Activated CD8-positive, alpha-beta T cell treated with anti-CD3 and anti-CD28 coated beads for 36 hours (primary cell): ENCODE measurements at regions not wholly inside any gene's neighbourhood (a gene's known extent, or its start where the extent isn't known, plus 50 kb on each side); places are given as distances from the start of the nearest gene placed in this dataset.

Experiments used
- ATAC-seq: fragments of 200-7000 bp; cut with Tn5 transposase; one replicate; pipeline ENCODE4 v1.10.0; 2021; ENCODE audit warnings: mild to moderate bottlenecking, moderate library complexity
- CTCF ChIA-PET: fragments of 350-600 bp; sonication (Branson Sonifier 250); formaldehyde crosslinking; loops from one replicate; lab custom pipeline; 2021; ENCODE audit warnings: antibody characterized with exemption; lab: Charles Lee
- POLR2A ChIA-PET: fragments of 350-600 bp; sonication (Branson Sonifier 250); formaldehyde crosslinking; loops from one replicate; lab custom pipeline; 2021; ENCODE audit warnings: antibody characterized with exemption; lab: Charles Lee
- DNase-seq: peaks from one replicate; pipeline ENCODE4 v3.0.0-alpha.2; 2020
- H3K27ac Mint-ChIP-seq: one replicate; pipeline ENCODE4 v1.8.0; 2021; ENCODE audit warnings: mild to moderate bottlenecking, mixed read lengths
- H3K27me3 Mint-ChIP-seq: one replicate; pipeline ENCODE4 v1.8.0; 2021; ENCODE audit warnings: mixed read lengths
- H3K36me3 Mint-ChIP-seq: one replicate; pipeline ENCODE4 v1.8.0; 2021; ENCODE audit warnings: low read depth, mixed read lengths
- H3K4me1 Mint-ChIP-seq: one replicate; pipeline ENCODE4 v1.8.0; 2021; ENCODE audit warnings: low read depth, mixed read lengths
- H3K4me3 Mint-ChIP-seq: one replicate; pipeline ENCODE4 v1.8.0; 2021; ENCODE audit warnings: mild to moderate bottlenecking, moderate library complexity, mixed read lengths
- H3K9me3 Mint-ChIP-seq: one replicate; pipeline ENCODE4 v1.8.0; 2021; ENCODE audit warnings: mixed read lengths
- CTCF ChIP-seq: fragments of 200-600 bp; IDR thresholded peaks from one replicate; pipeline ENCODE4 v1.8.0; 2022; ENCODE audit warnings: antibody characterized with exemption, mild to moderate bottlenecking
- intact Hi-C: fragments of 100-400 bp; cut with micrococcal nuclease; formaldehyde crosslinking; loops from one replicate; pipeline ENCODE4 v1.10.0; 2022

GRCh38 chr3:145649368-145649887 is 511.6 kb downstream of the PLOD2 start:
- no peaks in the 10 kb centered on the region for H3K36me3 Mint-ChIP-seq
- no peaks in the 10 kb centered on the region for H3K27me3 Mint-ChIP-seq
- POLR2A ChIA-PET = no interaction called here
- CTCF ChIA-PET = no interaction called here
- H3K9me3 Mint-ChIP-seq = peaks cover 6% of the 10 kb centered on the region
- H3K27ac Mint-ChIP-seq = no peak overlapping the region
- ATAC-seq (no peak), DNase-seq (no peak)
- intact Hi-C loops = no loop called here
- TF ChIP-seq CTCF = no peak
- no peaks in the 10 kb centered on the region for H3K4me1 Mint-ChIP-seq
- H3K4me3 Mint-ChIP-seq = no peak overlapping the region

DNA sequence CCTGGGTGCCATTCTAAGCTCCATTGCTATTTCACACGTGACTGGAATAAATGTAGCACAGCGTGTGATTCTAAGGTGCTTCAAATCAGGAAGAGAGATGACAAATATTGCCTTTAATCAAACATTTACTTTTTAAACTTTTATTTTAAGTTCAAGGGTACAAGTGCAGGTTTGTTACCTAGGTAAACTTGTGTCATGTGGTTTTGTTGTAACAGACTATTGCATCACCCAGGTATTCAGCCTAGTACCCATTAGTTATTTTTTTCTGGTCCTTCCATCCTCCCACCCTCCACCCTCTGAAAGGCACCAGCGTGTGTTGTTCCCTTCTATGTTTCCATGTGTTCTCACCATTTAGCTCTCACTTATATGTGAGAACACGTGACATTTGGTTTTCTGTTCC is 510.8 kb downstream of the PLOD2 start:
- ATAC-seq (no peak), DNase-seq (no peak)
- no peak for TF ChIP-seq CTCF
- Mint-ChIP-seq H3K4me3 (no peak overlapping the region), H3K27ac (no peak overlapping the region), H3K4me1 (no peaks in the 10 kb centered on the region), H3K27me3 (no peaks in the 10 kb centered on the region), H3K9me3 (peaks cover 6% of the 10 kb centered on the region), H3K36me3 (no peaks in the 10 kb centered on the region)
- POLR2A ChIA-PET = no interaction called here
- CTCF ChIA-PET = no interaction called here
- intact Hi-C loops = no loop called here

GRCh38 chr3:145671121-145671520 is 489.9 kb downstream of the PLOD2 start:
- Mint-ChIP-seq H3K4me3 (no peak overlapping the region), H3K27ac (no peak overlapping the region), H3K9me3 (peaks cover 3% of the 10 kb centered on the region), H3K27me3 (no peaks in the 10 kb centered on the region), H3K36me3 (no peaks in the 10 kb centered on the region), H3K4me1 (no peaks in the 10 kb centered on the region)
- TF ChIP-seq CTCF = no peak
- ChIA-PET POLR2A (no interaction called here), CTCF (no interaction called here)
- no peak for ATAC-seq
- no peak for DNase-seq
- intact Hi-C loops = no loop called here

GRCh38 chr3:145673838-145674237 is 487.1 kb downstream of the PLOD2 start:
- no peak for TF ChIP-seq CTCF
- no peak for ATAC-seq
- Mint-ChIP-seq H3K4me3 (no peak overlapping the region), H3K27ac (no peak overlapping the region), H3K4me1 (no peaks in the 10 kb centered on the region), H3K36me3 (no peaks in the 10 kb centered on the region), H3K9me3 (no peaks in the 10 kb centered on the region), H3K27me3 (no peaks in the 10 kb centered on the region)
- ChIA-PET CTCF (no interaction called here), POLR2A (no interaction called here)
- intact Hi-C loops = no loop called here
- no peak for DNase-seq

DNA sequence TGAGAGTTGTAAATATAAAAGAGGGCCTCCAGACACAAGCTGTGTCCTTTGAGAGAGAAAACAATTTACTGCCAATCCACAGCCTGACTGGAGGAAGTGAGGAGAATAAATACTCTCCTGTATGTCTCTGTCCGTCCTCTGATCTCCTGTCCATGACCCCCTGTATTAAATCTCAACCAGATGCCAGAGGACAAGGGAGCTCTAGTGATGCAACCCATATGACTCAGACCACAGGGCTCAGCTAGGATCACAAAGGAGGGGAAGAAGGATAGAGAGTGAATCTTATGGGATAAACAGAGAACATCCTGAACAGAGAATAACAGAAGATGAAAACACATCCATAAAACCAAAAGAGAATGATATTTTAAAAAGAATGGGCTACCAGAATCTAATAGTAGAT is 482.6 kb downstream of the PLOD2 start:
- no peaks in the 10 kb centered on the region for H3K27me3 Mint-ChIP-seq
- ChIA-PET CTCF (no interaction called here), POLR2A (no interaction called here)
- H3K4me1 Mint-ChIP-seq = no peaks in the 10 kb centered on the region
- no peak overlapping the region for H3K27ac Mint-ChIP-seq
- intact Hi-C loops = no loop called here
- H3K36me3 Mint-ChIP-seq = no peaks in the 10 kb centered on the region
- TF ChIP-seq CTCF = no peak
- no peak for ATAC-seq
- no peak overlapping the region for H3K4me3 Mint-ChIP-seq
- no peaks in the 10 kb centered on the region for H3K9me3 Mint-ChIP-seq
- no peak for DNase-seq
